HG03175 (cell line): ENCODE measurements at regions not wholly inside any gene's neighbourhood (a gene's known extent, or its start where the extent isn't known, plus 50 kb on each side); places are given as distances from the start of the nearest gene placed in this dataset.
A peak's percentile ranks its signal among the peaks of the same experiment; 100 is the strongest.

Source experiments
- ATAC-seq: cut with Tn5 transposase; IDR thresholded peaks from one replicate; pipeline ENCODE4 v1.9.1; 2021; ENCODE audit warnings: mild to moderate bottlenecking, moderate library complexity; ENCODE audit not compliant: unreplicated experiment

- no peak for ATAC-seq
Measured at GRCh38 chr9:99391937-99392594, 170.0 kb downstream of the SEC61B start.

- ATAC-seq = no peak
Measured at GRCh38 chr9:99392986-99393385, 170.9 kb downstream of the SEC61B start.

- no peak for ATAC-seq
Measured at GRCh38 chr9:99393993-99394392, 171.9 kb downstream of the SEC61B start.

GRCh38 chr9:99398241-99398640, 176.2 kb downstream of the SEC61B start:
- ATAC-seq = no peak

- no peak for ATAC-seq
Measured at GRCh38 chr9:99399474-99399873, 177.4 kb downstream of the SEC61B start.

- ATAC-seq = no peak
Measured at GRCh38 chr9:99400184-99400731, 178.2 kb downstream of the SEC61B start.

GRCh38 chr9:99401680-99402504, 179.8 kb downstream of the SEC61B start:
- no peak for ATAC-seq

- ATAC-seq = no peak
Measured at GRCh38 chr9:99403371-99403770, 181.3 kb downstream of the SEC61B start.

GRCh38 chr9:99405359-99405758, 183.3 kb downstream of the SEC61B start:
- no peak for ATAC-seq

GRCh38 chr9:99406939-99407338, 184.9 kb downstream of the SEC61B start:
- ATAC-seq = no peak

- no peak for ATAC-seq
Measured at GRCh38 chr9:99411068-99411467, 189.0 kb downstream of the SEC61B start.

GRCh38 chr9:99411479-99412115, 189.5 kb downstream of the SEC61B start:
- ATAC-seq = no peak

- ATAC-seq = no peak
Measured at GRCh38 chr9:99412606-99413005, 190.5 kb downstream of the SEC61B start.

GRCh38 chr9:99414321-99414720, 192.2 kb downstream of the SEC61B start:
- ATAC-seq = no peak

- ATAC-seq = peak; percentile 5
Measured at GRCh38 chr9:99415606-99416005, 193.5 kb downstream of the SEC61B start.

- peak; percentile 56 for ATAC-seq
Measured at GRCh38 chr9:99416007-99416406, 193.9 kb downstream of the SEC61B start.

- no peak for ATAC-seq
Measured at GRCh38 chr9:99419070-99419469, 197.0 kb downstream of the SEC61B start.

GRCh38 chr9:99421369-99421768, 199.3 kb downstream of the SEC61B start:
- no peak for ATAC-seq

- no peak for ATAC-seq
Measured at GRCh38 chr9:99425124-99425523, 203.0 kb downstream of the SEC61B start.

GRCh38 chr9:99425923-99426842, 204.1 kb downstream of the SEC61B start:
- no peak for ATAC-seq

- ATAC-seq = no peak
Measured at GRCh38 chr9:99427260-99427659, 205.2 kb downstream of the SEC61B start.
